GM12878 (cell line): ENCODE measurements at regions not wholly inside any gene's neighbourhood (a gene's known extent, or its start where the extent isn't known, plus 50 kb on each side); places are given as distances from the start of the nearest gene placed in this dataset.

Source experiments
- ATAC-seq: fragments of 200-7000 bp; cut with Tn5 transposase; 3 replicates; pipeline ENCODE4 v1.9.1; 2020; ENCODE audit warnings: mild to moderate bottlenecking, moderate library complexity
- BruUV-seq: library from RNA; stranded (reverse); fragments of 400-500 nt; replicated peaks from 2 replicates; lab custom pipeline; 2021; lab: Mats Ljungman, UMichigan
- CTCF ChIA-PET: fragments of 300-600 bp; sonication (Branson Sonifier 250); formaldehyde crosslinking; extraction: SDS; loops from one replicate; lab custom pipeline; 2021; ENCODE audit warnings: inconsistent platforms; lab: Yijun Ruan, JAX
- POLR2A ChIA-PET: fragments of 350-600 bp; formaldehyde crosslinking; extraction: SDS; loops from one replicate; lab custom pipeline; 2021; ENCODE audit warnings: inconsistent platforms; lab: Charles Lee
- RAD21 ChIA-PET: fragments of 300-600 bp; sonication (Branson Sonifier 250); formaldehyde crosslinking; loops from one replicate; lab custom pipeline; 2023; ENCODE audit warnings: antibody characterized with exemption; ENCODE audit not compliant: unreplicated experiment; lab: Charles Lee
- SMC1A ChIA-PET: fragments of 300-600 bp; sonication (Branson Sonifier 250); formaldehyde crosslinking; loops from one replicate; lab custom pipeline; 2023; ENCODE audit not compliant: unreplicated experiment, uncharacterized antibody; lab: Charles Lee
- DNase-seq: peaks from one replicate; pipeline ENCODE4 v3.0.0-alpha.2; 2011; ENCODE audit warnings: low read depth, low spot score
- FAIRE-seq: peaks from 3 replicates; lab custom pipeline; 2011; peaks lifted over from hg19 to GRCh38; lab: Jason Lieb, UNC
- H2AFZ ChIP-seq: 2 replicates; pipeline ENCODE4 v1.6.0; 2011; ENCODE audit warnings: low read depth, low read length, control low read depth; ENCODE audit not compliant: control insufficient read depth
- H3K27ac ChIP-seq: 2 replicates; pipeline ENCODE4 v1.5.1; 2011; ENCODE audit warnings: control low read depth; ENCODE audit not compliant: control insufficient read depth, insufficient read depth
- H3K27me3 ChIP-seq, 2 experiments: replicated peaks in 1 of 2; 2 replicates each; pipeline versions ENCODE4 v1.6.0 to v1.6.1; 2011; ENCODE audit warnings: low read length in 1 of 2; ENCODE audit not compliant: control insufficient read depth in 2 of 2, insufficient read depth in 2 of 2
- H3K36me3 ChIP-seq, 2 experiments: 2 replicates each; pipeline ENCODE4 v1.5.1; 2011; ENCODE audit warnings: low read length in 1 of 2; ENCODE audit not compliant: control insufficient read depth in 2 of 2, insufficient read depth in 2 of 2
- H3K4me1 ChIP-seq: 2 replicates; pipeline ENCODE4 v1.6.1; 2011; ENCODE audit warnings: mild to moderate bottlenecking, low read length, moderate library complexity, mixed read lengths; ENCODE audit not compliant: control insufficient read depth, insufficient read depth
- H3K4me2 ChIP-seq: 2 replicates; pipeline ENCODE4 v1.6.0; 2011; ENCODE audit warnings: control low read depth; ENCODE audit not compliant: control insufficient read depth, insufficient read depth
- H3K4me3 ChIP-seq: fragments of 200-600 bp; sonication (generic); 2 replicates; pipeline ENCODE4 v1.5.1; 2016
- H3K79me2 ChIP-seq: 2 replicates; pipeline ENCODE4 v1.6.0; 2011; ENCODE audit warnings: low read length; ENCODE audit not compliant: control insufficient read depth, insufficient read depth
- H3K9ac ChIP-seq: 2 replicates; pipeline ENCODE4 v1.8.0; 2011; ENCODE audit warnings: low read length, control low read depth, mixed read lengths; ENCODE audit not compliant: control insufficient read depth, insufficient read depth
- H3K9me3 ChIP-seq: replicated peaks from 3 replicates; pipeline ENCODE4 v1.5.1; 2011; ENCODE audit warnings: mild to moderate bottlenecking, low read length; ENCODE audit not compliant: control insufficient read depth, insufficient read depth
- H4K20me1 ChIP-seq: 2 replicates; pipeline ENCODE4 v1.6.0; 2011; ENCODE audit not compliant: control insufficient read depth, insufficient read depth
- E2F4 ChIP-seq: IDR thresholded peaks from 2 replicates; pipeline ENCODE4 v1.6.1; 2012; ENCODE audit warnings: low read depth, low read length, improper control_type of control experiment
- ELK1 ChIP-seq: IDR thresholded peaks from 2 replicates; pipeline ENCODE4 v1.6.1; 2012; ENCODE audit warnings: low read depth, low read length, improper control_type of control experiment
- EZH2 ChIP-seq: IDR thresholded peaks from 2 replicates; pipeline ENCODE4 v1.6.1; 2012; ENCODE audit warnings: low read depth, mild to moderate bottlenecking, control low read depth, inconsistent platforms, low read length, borderline replicate concordance; ENCODE audit not compliant: control insufficient read depth
- IKZF2 ChIP-seq, 2 experiments: fragments of 450-650 bp; IDR thresholded peaks; 2 replicates each; pipeline ENCODE4 v1.6.1; 2017; ENCODE audit warnings: mild to moderate bottlenecking in 2 of 2, moderate library complexity in 2 of 2
- NFIC ChIP-seq: IDR thresholded peaks from 2 replicates; pipeline ENCODE4 v1.6.1; 2012; ENCODE audit warnings: low read depth, mild to moderate bottlenecking, inconsistent platforms, low read length, moderate library complexity
- REST ChIP-seq: IDR thresholded peaks from 2 replicates; pipeline ENCODE4 v1.6.1; 2012; ENCODE audit warnings: mild to moderate bottlenecking, low read depth, low read length
- SRF ChIP-seq, 2 experiments: IDR thresholded peaks; 2 replicates each; pipeline ENCODE4 v1.6.1; 2011; ENCODE audit warnings: low read depth in 2 of 2, low read length in 2 of 2, mild to moderate bottlenecking in 1 of 2, moderate library complexity in 1 of 2
- TAF1 ChIP-seq: IDR thresholded peaks from 2 replicates; pipeline ENCODE4 v1.6.1; 2011; ENCODE audit warnings: mild to moderate bottlenecking, low read depth, low read length, borderline replicate concordance
- WRNIP1 ChIP-seq: IDR thresholded peaks from 2 replicates; pipeline ENCODE4 v1.6.1; 2011; ENCODE audit warnings: low read depth, low read length, improper control_type of control experiment, borderline replicate concordance
- YBX1 ChIP-seq: fragments of 450-650 bp; IDR thresholded peaks from 2 replicates; pipeline ENCODE4 v1.6.1; 2016; ENCODE audit warnings: antibody characterized with exemption
- ZBTB4 ChIP-seq: fragments of 450-650 bp; formaldehyde crosslinking; IDR thresholded peaks from 2 replicates; pipeline ENCODE4 v1.4.0; 2022; ENCODE audit warnings: mild to moderate bottlenecking, moderate library complexity
- WGBS: methylation state at CpG from one replicate; pipeline ENCODE4 v1.1.6; 2016; ENCODE audit warnings: low lambda C conversion rate; ENCODE audit not compliant: insufficient replicate concordance, insufficient coverage; ENCODE audit errors: missing lambda C conversion rate; 5-methylcytosine and 5-hydroxymethylcytosine counted together
- in situ Hi-C: fragments of 300-500 bp; cut with MboI; formaldehyde crosslinking; loops from 9 replicates; pipeline ENCODE4 v1.14.3; 2018; ENCODE audit warnings: mixed read lengths
- intact Hi-C: fragments of 100-400 bp; cut with micrococcal nuclease; formaldehyde crosslinking; loops from one replicate; pipeline ENCODE4 v1.14.2; 2022; ENCODE audit not compliant: unreplicated experiment

DNA sequence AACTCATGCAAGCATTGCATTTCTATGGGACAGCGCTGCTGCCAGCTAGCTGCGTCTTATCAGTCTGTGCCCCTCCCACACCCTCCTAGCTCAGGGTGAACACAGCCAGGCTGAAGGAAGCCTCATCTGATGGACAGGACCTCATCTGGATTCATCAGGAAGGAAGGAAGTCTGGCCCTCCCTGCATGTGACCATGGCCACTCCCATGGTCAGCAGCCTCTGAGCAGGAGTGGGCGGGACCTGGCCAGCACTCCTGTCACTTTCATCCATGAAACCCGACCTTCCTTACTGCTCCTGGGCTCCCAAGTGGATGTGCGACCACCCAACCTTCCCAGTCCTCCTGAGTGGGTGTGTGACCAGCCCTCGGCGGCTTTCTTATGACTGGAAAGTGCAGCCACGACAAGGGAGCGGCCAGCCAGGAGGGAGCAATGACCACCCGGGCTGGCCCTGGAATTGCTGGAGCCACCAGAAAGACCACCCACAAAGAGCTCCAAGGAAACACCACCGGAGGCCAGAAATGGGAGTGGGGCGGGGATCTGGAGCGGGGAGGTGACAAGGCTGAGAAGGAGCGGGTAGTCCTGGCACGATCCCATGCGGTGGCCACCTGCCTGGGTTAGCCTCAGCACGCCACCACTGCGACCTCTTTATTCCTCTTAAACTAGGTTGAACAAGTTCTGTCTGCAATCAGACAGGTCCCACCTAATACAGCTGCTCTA is 241.2 kb downstream of the TTLL2 start:
- ChIA-PET POLR2A (no interaction called here), CTCF (no interaction called here), SMC1A (no interaction called here), RAD21 (no interaction called here)
- DNase-seq (no peak), FAIRE-seq (no peak), ATAC-seq (no peak)
- no TSS peak for BruUV-seq
- Histone ChIP-seq H3K4me2 (no peak overlapping the region), H3K4me1 (no peaks in the 10 kb centered on the region), H2AFZ (no peak overlapping the region), H3K27me3 (no peaks in the 10 kb centered on the region), H4K20me1 (no peaks in the 10 kb centered on the region), H3K9ac (no peak overlapping the region), H3K4me3 (no peak overlapping the region), H3K79me2 (no peaks in the 10 kb centered on the region), H3K36me3 (no peaks in the 10 kb centered on the region), H3K9me3 (no peaks in the 10 kb centered on the region), H3K27ac (no peak overlapping the region)
- TF ChIP-seq YBX1 (no peak), REST (no peak), E2F4 (no peak), TAF1 (no peak), NFIC (no peak), SRF (IDR thresholded peaks at IDR 0.05; ENCODE audit: low read depth in 2 of 2, low read length in 2 of 2) (no peak), ELK1 (no peak), EZH2 (no peak), WRNIP1 (no peak), ZBTB4 (CRISPR knock-in tag) (no peak), IKZF2 (IDR thresholded peaks at IDR 0.05) (no peak)
- 43% methylated on average over 18 of the region's 18 CpGs for WGBS
- intact Hi-C loops, result no loop called here
- in situ Hi-C loops, result no loop called here
